ENCODE measurements at regions not wholly inside any gene's neighbourhood (a gene's known extent, or its start where the extent isn't known, plus 50 kb on each side); places are given as distances from the start of the nearest gene placed in this dataset.

- no peak for TF ChIP-seq PATZ1 (CRISPR knock-in tag; IDR thresholded peaks at IDR 0.05; ENCODE audit: borderline replicate concordance)
- no peak for TF ChIP-seq ARNTL (CRISPR knock-in tag; IDR thresholded peaks at IDR 0.05; ENCODE audit: borderline replicate concordance, low read depth)
- TF ChIP-seq BACH2 (CRISPR knock-in tag; IDR thresholded peaks at IDR 0.05; ENCODE audit: borderline replicate concordance), result no peak
- no peak for TF ChIP-seq CSRNP3 (CRISPR knock-in tag; IDR thresholded peaks at IDR 0.05)
- TF ChIP-seq PPARA (CRISPR knock-in tag; IDR thresholded peaks at IDR 0.05; ENCODE audit: borderline replicate concordance), result no peak
- no peak for TF ChIP-seq ZC3H10 (CRISPR knock-in tag; IDR thresholded peaks at IDR 0.05)
- TF ChIP-seq TOX (CRISPR knock-in tag; IDR thresholded peaks at IDR 0.05; ENCODE audit: borderline replicate concordance), result no peak
- TF ChIP-seq TCF4 (CRISPR knock-in tag; IDR thresholded peaks at IDR 0.05; ENCODE audit: borderline replicate concordance), result no peak
Observed at GRCh38 chr12:11998944-11999315, 71.8 kb upstream of the BCL2L14 start (continued).

- TF ChIP-seq ZNF70 (CRISPR knock-in tag; IDR thresholded peaks at IDR 0.05) (no peak), ZNF565 (CRISPR knock-in tag; conservative IDR thresholded peaks at IDR 0.05; ENCODE audit: low read depth) (no peak), TOX (CRISPR knock-in tag; IDR thresholded peaks at IDR 0.05; ENCODE audit: borderline replicate concordance) (no peak), ZNF8 (CRISPR knock-in tag; IDR thresholded peaks at IDR 0.05) (no peak), PATZ1 (CRISPR knock-in tag; IDR thresholded peaks at IDR 0.05; ENCODE audit: borderline replicate concordance) (no peak), ISL1 (CRISPR knock-in tag; IDR thresholded peaks at IDR 0.05) (no peak), TSHZ2 (CRISPR knock-in tag; IDR thresholded peaks at IDR 0.05) (no peak), PPARA (CRISPR knock-in tag; IDR thresholded peaks at IDR 0.05; ENCODE audit: borderline replicate concordance) (no peak)
- no peak for ATAC-seq
Observed at GRCh38 chr12:12003609-12004008, 67.1 kb upstream of the BCL2L14 start.

- ATAC-seq, result no peak
- TF ChIP-seq BACH2 (CRISPR knock-in tag; IDR thresholded peaks at IDR 0.05; ENCODE audit: borderline replicate concordance) (no peak), ZNF565 (CRISPR knock-in tag; conservative IDR thresholded peaks at IDR 0.05; ENCODE audit: low read depth) (no peak), TSHZ2 (CRISPR knock-in tag; IDR thresholded peaks at IDR 0.05) (no peak), ESRRG (CRISPR knock-in tag; IDR thresholded peaks at IDR 0.05) (no peak), ZNF8 (CRISPR knock-in tag; IDR thresholded peaks at IDR 0.05) (no peak), CREB5 (CRISPR knock-in tag; IDR thresholded peaks at IDR 0.05; ENCODE audit: low read depth) (no peak), ARNTL (CRISPR knock-in tag; IDR thresholded peaks at IDR 0.05; ENCODE audit: borderline replicate concordance, low read depth) (no peak), PATZ1 (CRISPR knock-in tag; IDR thresholded peaks at IDR 0.05; ENCODE audit: borderline replicate concordance) (no peak), CSDC2 (CRISPR knock-in tag; IDR thresholded peaks at IDR 0.05) (no peak), ZFP3 (CRISPR knock-in tag; IDR thresholded peaks at IDR 0.05) (no peak), RARB (CRISPR knock-in tag; IDR thresholded peaks at IDR 0.05) (no peak), POU6F1 (CRISPR knock-in tag; IDR thresholded peaks at IDR 0.05; ENCODE audit: borderline replicate concordance, low read depth) (no peak), GLIS3 (CRISPR knock-in tag; IDR thresholded peaks at IDR 0.05) (no peak), TOX (CRISPR knock-in tag; IDR thresholded peaks at IDR 0.05; ENCODE audit: borderline replicate concordance) (no peak), ZFP30 (CRISPR knock-in tag; IDR thresholded peaks at IDR 0.05) (no peak), ZC3H10 (CRISPR knock-in tag; IDR thresholded peaks at IDR 0.05) (no peak), ZNF70 (CRISPR knock-in tag; IDR thresholded peaks at IDR 0.05) (no peak)
Observed at GRCh38 chr12:12004524-12004923, 66.2 kb upstream of the BCL2L14 start.

All from SK-N-SH treated with all-trans-retinoic acid at 6 μM for 48 hours (cell line).